Stomach (tissue), 4 donors: ENCODE measurements at regions not wholly inside any gene's neighbourhood (a gene's known extent, or its start where the extent isn't known, plus 50 kb on each side); places are given as distances from the start of the nearest gene placed in this dataset.
"Not testable (repeated sequence)": the region's sequence is repeated elsewhere in the genome, so short reads cannot be mapped to it uniquely, and the experiment has no call there.

Experiments used
- CTCF ChIP-seq, 7 experiments: fragments of 450-650 bp in 4 of 7; fragments of 200-600 bp in 3 of 7; sonication (generic) in 3 of 7; IDR thresholded peaks; one replicate each; pipeline ENCODE4 v1.5.1; 2016 to 2019; ENCODE audit warnings: antibody characterized with exemption in 7 of 7, control low read depth in 2 of 7, mild to moderate bottlenecking in 1 of 7
- EP300 ChIP-seq: sonication (generic); formaldehyde crosslinking; IDR thresholded peaks from one replicate; pipeline ENCODE4 v1.6.1; 2017; ENCODE audit warnings: antibody characterized with exemption
- POLR2A ChIP-seq, 4 donors: fragments of 450-650 bp; IDR thresholded peaks; one replicate each; pipeline ENCODE4 v1.6.1; 2016; ENCODE audit warnings: antibody characterized with exemption in 4 of 4, control low read depth in 2 of 4, mild to moderate bottlenecking in 1 of 4, moderate library complexity in 1 of 4
- POLR2AphosphoS5 ChIP-seq, 3 donors: sonication (generic); formaldehyde crosslinking; IDR thresholded peaks; one replicate each; pipeline ENCODE4 v1.6.1; 2016; ENCODE audit warnings: antibody characterized with exemption in 3 of 3

- not testable (repeated sequence) for TF ChIP-seq CTCF (IDR thresholded peaks at IDR 0.05); POLR2A (IDR thresholded peaks at IDR 0.05); POLR2AphosphoS5 (IDR thresholded peaks at IDR 0.05); EP300
Measured at GRCh38 chr19:32084756-32085363, 260.6 kb upstream of the ZNF507 start.
